GM12872 (cell line): ENCODE measurements at regions not wholly inside any gene's neighbourhood (a gene's known extent, or its start where the extent isn't known, plus 50 kb on each side); places are given as distances from the start of the nearest gene placed in this dataset.

Source experiments
- TF ChIP-seq, protein P1 (sequence below): IDR thresholded peaks from 3 replicates; pipeline ENCODE4 v1.5.1; 2011; ENCODE audit warnings: low read depth, mild to moderate bottlenecking, low read length, moderate library complexity; ENCODE audit not compliant: insufficient read depth

DNA sequence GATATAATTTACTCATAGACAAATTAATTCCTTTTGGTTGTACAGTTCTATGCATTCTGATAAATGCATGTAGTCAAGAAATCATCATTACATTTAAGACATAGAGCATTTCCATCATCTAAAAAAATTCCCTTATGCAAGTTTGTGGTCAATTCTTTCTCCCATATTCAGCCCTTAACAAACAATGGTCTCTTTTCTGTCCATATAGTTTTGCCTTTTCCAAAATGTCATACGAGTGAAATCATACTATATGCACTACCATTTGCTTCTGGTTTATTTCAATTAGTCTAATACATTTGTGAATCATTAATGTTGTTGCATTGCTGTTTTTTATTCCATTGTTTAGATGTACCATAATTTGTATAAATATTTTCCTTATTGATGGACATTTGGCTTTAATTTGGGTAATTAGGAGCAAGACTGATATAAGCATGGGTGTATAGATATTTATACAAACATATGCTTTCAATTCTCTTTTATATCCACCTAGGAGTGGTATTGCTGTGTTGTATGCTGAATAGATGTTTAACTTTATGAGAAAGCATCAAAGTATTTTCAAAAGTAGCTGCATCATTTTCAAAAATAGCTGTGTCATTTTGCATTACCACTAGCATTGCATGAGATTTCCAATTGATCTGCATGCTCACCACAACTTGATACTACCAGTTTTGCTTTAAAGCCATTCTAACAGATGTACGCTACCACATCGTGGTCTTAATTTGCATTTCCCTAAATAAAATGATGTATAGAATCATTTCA, 397.0 kb upstream of the ADAMTS5 start:
- TF ChIP-seq, protein P1, sequence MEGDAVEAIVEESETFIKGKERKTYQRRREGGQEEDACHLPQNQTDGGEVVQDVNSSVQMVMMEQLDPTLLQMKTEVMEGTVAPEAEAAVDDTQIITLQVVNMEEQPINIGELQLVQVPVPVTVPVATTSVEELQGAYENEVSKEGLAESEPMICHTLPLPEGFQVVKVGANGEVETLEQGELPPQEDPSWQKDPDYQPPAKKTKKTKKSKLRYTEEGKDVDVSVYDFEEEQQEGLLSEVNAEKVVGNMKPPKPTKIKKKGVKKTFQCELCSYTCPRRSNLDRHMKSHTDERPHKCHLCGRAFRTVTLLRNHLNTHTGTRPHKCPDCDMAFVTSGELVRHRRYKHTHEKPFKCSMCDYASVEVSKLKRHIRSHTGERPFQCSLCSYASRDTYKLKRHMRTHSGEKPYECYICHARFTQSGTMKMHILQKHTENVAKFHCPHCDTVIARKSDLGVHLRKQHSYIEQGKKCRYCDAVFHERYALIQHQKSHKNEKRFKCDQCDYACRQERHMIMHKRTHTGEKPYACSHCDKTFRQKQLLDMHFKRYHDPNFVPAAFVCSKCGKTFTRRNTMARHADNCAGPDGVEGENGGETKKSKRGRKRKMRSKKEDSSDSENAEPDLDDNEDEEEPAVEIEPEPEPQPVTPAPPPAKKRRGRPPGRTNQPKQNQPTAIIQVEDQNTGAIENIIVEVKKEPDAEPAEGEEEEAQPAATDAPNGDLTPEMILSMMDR, result no peak

DNA sequence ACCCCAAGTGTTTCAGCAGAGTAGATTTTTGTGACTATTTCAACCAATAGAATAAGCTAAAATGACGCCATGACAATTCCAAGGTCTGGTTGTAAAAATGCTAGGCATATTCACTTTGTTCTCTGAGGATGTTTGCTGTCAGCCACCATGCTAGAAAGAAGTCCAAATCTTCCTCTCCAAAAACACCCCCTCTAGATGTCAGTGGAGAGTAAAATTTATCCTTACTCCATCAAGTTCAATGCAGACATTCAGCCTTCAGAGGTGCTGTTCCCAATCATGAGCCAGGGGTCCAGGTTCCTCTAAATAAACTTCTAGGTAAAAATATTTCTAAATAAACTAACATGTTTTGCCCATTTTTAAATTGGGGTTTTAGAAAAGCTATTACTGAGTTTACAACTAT, 395.4 kb upstream of the ADAMTS5 start:
- TF ChIP-seq, protein P1, result no peak

DNA sequence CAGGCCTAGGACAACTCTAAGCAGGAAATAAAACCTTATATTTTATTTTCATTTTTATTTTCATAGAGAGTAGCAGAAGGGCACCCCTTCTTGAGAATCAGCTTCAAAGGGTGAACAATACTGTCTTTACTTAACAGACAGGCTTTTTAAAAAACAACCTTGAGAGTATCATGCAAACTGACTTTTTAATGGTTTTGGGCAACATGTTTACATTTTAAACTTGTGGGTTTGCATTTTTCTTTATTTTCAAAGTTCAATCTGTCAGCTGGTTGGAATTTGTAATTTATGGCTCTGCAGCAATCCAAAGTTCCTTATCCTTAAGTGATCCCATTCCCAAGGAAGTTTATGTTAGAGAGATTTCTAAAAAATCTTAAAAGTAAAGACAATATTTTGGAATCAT, 392.3 kb upstream of the ADAMTS5 start:
- TF ChIP-seq, protein P1, result no peak

DNA sequence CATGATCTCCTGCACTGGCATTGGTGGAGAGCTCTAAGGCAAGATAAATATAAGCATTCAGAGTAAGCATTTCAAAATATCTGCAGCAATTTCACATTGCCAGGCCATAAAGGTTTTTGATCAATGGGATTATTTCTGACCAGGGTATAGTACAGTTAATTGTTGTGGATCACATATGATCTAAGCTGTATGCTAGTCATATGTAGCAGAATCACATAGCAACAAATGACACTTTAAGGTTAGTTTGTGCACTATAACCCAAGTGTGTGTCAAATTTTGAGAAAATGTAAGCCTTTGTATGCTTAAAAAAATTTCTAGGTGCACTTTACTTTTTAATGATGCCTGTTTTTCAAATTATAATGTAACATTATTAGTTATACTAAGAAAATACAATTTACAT, 386.0 kb upstream of the ADAMTS5 start:
- TF ChIP-seq, protein P1, result no peak

DNA sequence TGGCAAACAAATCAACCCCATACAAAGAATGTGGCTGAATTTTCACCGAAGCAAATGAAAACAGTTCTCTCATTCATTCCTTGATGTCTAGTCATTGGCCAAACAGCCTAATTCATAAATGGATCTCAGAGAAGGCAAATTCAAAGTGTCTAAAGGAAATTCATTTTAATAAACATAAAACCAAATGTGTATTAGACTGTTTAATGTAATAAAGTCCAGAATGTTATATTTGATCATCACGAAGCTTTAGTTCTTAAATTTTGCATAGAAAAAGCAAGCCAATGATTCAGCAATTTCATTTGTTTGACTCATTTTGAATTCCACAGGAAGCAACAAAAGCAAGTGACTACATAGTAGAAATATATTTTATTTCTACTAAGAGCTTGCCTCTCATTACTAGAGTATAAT, 379.2 kb upstream of the ADAMTS5 start:
- TF ChIP-seq, protein P1, result no peak

DNA sequence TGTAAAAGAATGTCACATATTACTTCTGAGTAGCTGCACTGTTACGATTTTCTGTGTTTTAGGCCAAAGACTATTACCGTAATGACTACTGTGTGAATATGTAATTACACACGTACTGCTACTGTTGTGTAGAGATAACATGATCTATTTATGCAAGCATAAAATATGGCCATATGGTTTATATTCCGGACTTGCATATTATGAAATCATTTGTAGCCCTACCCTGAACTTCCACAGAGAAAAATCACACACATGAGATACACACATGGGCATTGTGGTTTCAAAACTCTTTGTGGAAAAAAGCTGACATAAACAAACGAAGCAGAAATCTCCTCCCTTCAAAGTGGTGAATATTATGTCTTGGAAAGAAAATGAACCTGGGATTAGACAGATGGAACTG, 373.0 kb upstream of the ADAMTS5 start:
- TF ChIP-seq, protein P1, result no peak

DNA sequence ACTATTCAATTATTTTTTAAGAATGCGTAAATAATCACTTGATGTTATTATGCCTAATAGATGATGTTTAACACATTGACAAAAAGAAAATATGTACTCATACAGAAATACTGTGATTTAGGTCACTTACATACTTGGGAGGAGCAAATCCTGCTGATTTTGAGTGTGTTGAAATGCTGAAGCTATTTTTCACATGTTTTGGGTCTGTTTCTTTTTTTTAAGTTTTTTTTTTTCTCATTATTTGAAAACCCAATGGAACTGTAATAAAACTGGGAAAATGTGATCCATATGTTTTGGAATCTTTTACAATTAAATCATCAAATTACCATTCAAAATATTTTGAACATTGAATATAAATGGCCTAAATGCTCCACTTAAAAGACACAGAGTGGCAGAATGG, 366.2 kb upstream of the ADAMTS5 start:
- TF ChIP-seq, protein P1, result no peak
